ENCODE measurements at regions not wholly inside any gene's neighbourhood (a gene's known extent, or its start where the extent isn't known, plus 50 kb on each side); places are given as distances from the start of the nearest gene placed in this dataset.

- no peak for DNase-seq
- no peak for TF ChIP-seq SIN3A (IDR thresholded peaks at IDR 0.05; ENCODE audit: borderline replicate concordance, low read depth, low read length)
- TF ChIP-seq YY1 (IDR thresholded peaks at IDR 0.05; ENCODE audit: low read depth): no peak
- no peak for TF ChIP-seq EZH2phosphoT487 (IDR thresholded peaks at IDR 0.05; ENCODE audit: borderline replicate concordance, low read depth)
- TF ChIP-seq FOXM1 (IDR thresholded peaks at IDR 0.05; ENCODE audit: low read depth): no peak
- TF ChIP-seq CHD2 (IDR thresholded peaks at IDR 0.05; ENCODE audit: low read length, partially characterized antibody): no peak
- no peak for TF ChIP-seq RAD21 (IDR thresholded peaks at IDR 0.05; ENCODE audit: low read length)
- TF ChIP-seq IRF3 (IDR thresholded peaks at IDR 0.05; ENCODE audit: low read depth, low read length): no peak
- TF ChIP-seq NFIC (IDR thresholded peaks at IDR 0.05; ENCODE audit: borderline replicate concordance): no peak
- Histone ChIP-seq H2AFZ (ENCODE audit: low read depth) (no peak overlapping the region), H3K4me2 (no peak overlapping the region), H3K36me3 (replicated peaks in 1 of 2; ENCODE audit: control insufficient read depth in 1 of 2, insufficient read depth in 2 of 2, low read length in 1 of 2) (no peaks in the 10 kb centered on the region), H3K27me3 (ENCODE audit: insufficient read depth) (no peaks in the 10 kb centered on the region), H3F3A (replicated peaks; ENCODE audit: insufficient read depth) (no peaks in the 10 kb centered on the region), H3K79me2 (ENCODE audit: insufficient read depth) (no peaks in the 10 kb centered on the region), H3K27ac (ENCODE audit: low read depth in 2 of 2, low read length in 1 of 2) (no peak overlapping the region), H3K4me3 (ENCODE audit: low read depth in 2 of 2, low read length in 1 of 2) (no peak overlapping the region), H3K9me2 (no peaks in the 10 kb centered on the region), H3K9me3 (no peaks in the 10 kb centered on the region), H3K9ac (no peak overlapping the region), H4K20me1 (ENCODE audit: insufficient read depth) (no peaks in the 10 kb centered on the region), H3K4me1 (ENCODE audit: control insufficient read depth in 1 of 2, insufficient read depth in 2 of 2, low read depth in 1 of 2, low read length in 1 of 2) (no peaks in the 10 kb centered on the region; a peak in 1 of 4 replicates)
- ChIA-PET POLR2A (no interaction called here), CTCF (no interaction called here)
- WGBS (ENCODE audit: low lambda C conversion rate): 76% methylated on average over 5 of the region's 5 CpGs
These were observed 54.4 kb upstream of the GALNT10 start for GRCh38 chr5:154136141-154136540.

- Histone ChIP-seq H2AFZ (ENCODE audit: low read depth) (no peak overlapping the region), H3K27ac (ENCODE audit: low read depth in 2 of 2, low read length in 1 of 2) (no peak overlapping the region), H3K4me3 (ENCODE audit: low read depth in 2 of 2, low read length in 1 of 2) (no peak overlapping the region), H3F3A (replicated peaks; ENCODE audit: insufficient read depth) (no peaks in the 10 kb centered on the region), H3K36me3 (replicated peaks in 1 of 2; ENCODE audit: control insufficient read depth in 1 of 2, insufficient read depth in 2 of 2, low read length in 1 of 2) (no peaks in the 10 kb centered on the region), H3K9ac (no peak overlapping the region), H3K4me1 (ENCODE audit: control insufficient read depth in 1 of 2, insufficient read depth in 2 of 2, low read depth in 1 of 2, low read length in 1 of 2) (no peaks in the 10 kb centered on the region; a peak in 1 of 4 replicates), H3K27me3 (ENCODE audit: insufficient read depth) (no peaks in the 10 kb centered on the region), H3K4me2 (no peak overlapping the region), H3K79me2 (ENCODE audit: insufficient read depth) (no peaks in the 10 kb centered on the region), H4K20me1 (ENCODE audit: insufficient read depth) (no peaks in the 10 kb centered on the region), H3K9me3 (no peaks in the 10 kb centered on the region), H3K9me2 (no peaks in the 10 kb centered on the region)
- CTCF ChIA-PET: interaction anchor here (1.0 to 1.2 kb wide), 2 partner anchors 11 to 266 kb away, joined by 3 to 4 read pairs; no protein-coding TSS in a partner anchor
- TF ChIP-seq GABPA (IDR thresholded peaks at IDR 0.05; ENCODE audit: low read depth): no peak
- TF ChIP-seq PBX3 (IDR thresholded peaks at IDR 0.05): no peak
- no peak for TF ChIP-seq CTCF (IDR thresholded peaks at IDR 0.05)
- TF ChIP-seq SMC3 (IDR thresholded peaks at IDR 0.05; ENCODE audit: low read depth, low read length): no peak
- no peak for TF ChIP-seq RCOR1 (IDR thresholded peaks at IDR 0.05; ENCODE audit: low read length)
- no peak for TF ChIP-seq TAF1 (IDR thresholded peaks at IDR 0.05; ENCODE audit: borderline replicate concordance, low read depth, low read length)
- TF ChIP-seq TEAD4 (IDR thresholded peaks at IDR 0.05; ENCODE audit: borderline replicate concordance, insufficient read depth): no peak
- TF ChIP-seq SIN3A (IDR thresholded peaks at IDR 0.05; ENCODE audit: borderline replicate concordance, low read depth, low read length): no peak
- no peak for TF ChIP-seq IRF3 (IDR thresholded peaks at IDR 0.05; ENCODE audit: low read depth, low read length)
- no peak for TF ChIP-seq ELF1 (IDR thresholded peaks at IDR 0.05)
- no peak for TF ChIP-seq NFIC (IDR thresholded peaks at IDR 0.05; ENCODE audit: borderline replicate concordance)
- TF ChIP-seq RFX5 (IDR thresholded peaks at IDR 0.05; ENCODE audit: low read length): no peak
- no peak for TF ChIP-seq MEF2A (IDR thresholded peaks at IDR 0.05; ENCODE audit: borderline replicate concordance, low read depth)
- POLR2A ChIA-PET: no interaction called here
- DNase-seq: no peak
- WGBS (ENCODE audit: low lambda C conversion rate): 51% methylated on average over 4 of the region's 4 CpGs
These were observed 51.8 kb upstream of the GALNT10 start for GRCh38 chr5:154138701-154139100.
